HEK293T (cell line): ENCODE measurements at regions not wholly inside any gene's neighbourhood (a gene's known extent, or its start where the extent isn't known, plus 50 kb on each side); places are given as distances from the start of the nearest gene placed in this dataset.

Experiments used
- CTCF ChIA-PET: fragments of 350-600 bp; formaldehyde crosslinking; extraction: SDS; loops from one replicate; lab custom pipeline; 2021; ENCODE audit warnings: antibody characterized with exemption, inconsistent platforms; lab: Yijun Ruan, JAX
- POLR2A ChIA-PET: fragments of 350-600 bp; formaldehyde crosslinking; extraction: SDS; loops from one replicate; lab custom pipeline; 2020; ENCODE audit warnings: antibody characterized with exemption, inconsistent platforms; lab: Yijun Ruan, JAX
- DNase-seq: peaks from one replicate; pipeline ENCODE4 v3.0.0; 2012; ENCODE audit warnings: mixed read lengths; ENCODE audit errors: extremely low spot score
- ARNT ChIP-seq: fragments of 450-650 bp; IDR thresholded peaks from 2 replicates; pipeline ENCODE4 v1.6.1; 2017; ENCODE audit warnings: mild to moderate bottlenecking
- BHLHE40 ChIP-seq: fragments of 450-650 bp; IDR thresholded peaks from 2 replicates; pipeline ENCODE4 v1.6.1; 2016; ENCODE audit warnings: mild to moderate bottlenecking, moderate library complexity, borderline replicate concordance
- CTBP1 ChIP-seq: fragments of 450-650 bp; IDR thresholded peaks from 2 replicates; pipeline ENCODE4 v1.6.1; 2016; ENCODE audit warnings: borderline replicate concordance
- ELF4 ChIP-seq: fragments of 450-650 bp; IDR thresholded peaks from 2 replicates; pipeline ENCODE4 v1.6.1; 2017; ENCODE audit warnings: antibody characterized with exemption
- FOXA1 ChIP-seq: fragments of 450-650 bp; IDR thresholded peaks from 2 replicates; pipeline ENCODE4 v1.6.1; 2016; ENCODE audit warnings: mild to moderate bottlenecking
- FOXK2 ChIP-seq: fragments of 450-650 bp; IDR thresholded peaks from 2 replicates; pipeline ENCODE4 v1.6.1; 2016; ENCODE audit warnings: mild to moderate bottlenecking
- FOXM1 ChIP-seq: fragments of 450-650 bp; IDR thresholded peaks from 2 replicates; pipeline ENCODE4 v1.6.1; 2017; ENCODE audit warnings: mild to moderate bottlenecking, borderline replicate concordance
- HDGF ChIP-seq: fragments of 450-650 bp; IDR thresholded peaks from 2 replicates; pipeline ENCODE4 v1.6.1; 2017; ENCODE audit warnings: antibody characterized with exemption, borderline replicate concordance
- L3MBTL2 ChIP-seq: fragments of 450-650 bp; conservative IDR thresholded peaks from 2 replicates; pipeline ENCODE4 v1.6.1; 2016; ENCODE audit warnings: mild to moderate bottlenecking
- LEF1 ChIP-seq: fragments of 450-650 bp; IDR thresholded peaks from 2 replicates; pipeline ENCODE4 v1.6.1; 2017; ENCODE audit warnings: mild to moderate bottlenecking, borderline replicate concordance
- NFRKB ChIP-seq: fragments of 450-650 bp; IDR thresholded peaks from 2 replicates; pipeline ENCODE4 v1.6.1; 2016; ENCODE audit warnings: mild to moderate bottlenecking, moderate library complexity
- SP1 ChIP-seq: fragments of 450-650 bp; IDR thresholded peaks from 2 replicates; pipeline ENCODE4 v1.6.1; 2017
- SUZ12 ChIP-seq: fragments of 450-650 bp; IDR thresholded peaks from 2 replicates; pipeline ENCODE4 v1.6.1; 2016; ENCODE audit warnings: mild to moderate bottlenecking
- TARDBP ChIP-seq: fragments of 450-650 bp; IDR thresholded peaks from 2 replicates; pipeline ENCODE4 v1.6.1; 2016
- ZNF384 ChIP-seq: fragments of 450-650 bp; IDR thresholded peaks from 2 replicates; pipeline ENCODE4 v1.6.1; 2016
- TF ChIP-seq, protein P1 (sequence below): fragments of 450-650 bp; IDR thresholded peaks from 2 replicates; pipeline ENCODE4 v1.6.1; 2016

GRCh38 chr15:94704421-94704820 lies 473.1 kb downstream of the MCTP2 start:
- POLR2A ChIA-PET, result no interaction called here
- no peak for DNase-seq
- TF ChIP-seq FOXA1 (no peak), CTBP1 (no peak), L3MBTL2 (no peak), LEF1 (no peak), SUZ12 (no peak), FOXM1 (no peak), ZNF384 (no peak), TARDBP (no peak), BHLHE40 (no peak), ARNT (no peak)
- CTCF ChIA-PET, result no interaction called here

- CTCF ChIA-PET, result no interaction called here
- DNase-seq, result no peak
- TF ChIP-seq, protein P1, sequence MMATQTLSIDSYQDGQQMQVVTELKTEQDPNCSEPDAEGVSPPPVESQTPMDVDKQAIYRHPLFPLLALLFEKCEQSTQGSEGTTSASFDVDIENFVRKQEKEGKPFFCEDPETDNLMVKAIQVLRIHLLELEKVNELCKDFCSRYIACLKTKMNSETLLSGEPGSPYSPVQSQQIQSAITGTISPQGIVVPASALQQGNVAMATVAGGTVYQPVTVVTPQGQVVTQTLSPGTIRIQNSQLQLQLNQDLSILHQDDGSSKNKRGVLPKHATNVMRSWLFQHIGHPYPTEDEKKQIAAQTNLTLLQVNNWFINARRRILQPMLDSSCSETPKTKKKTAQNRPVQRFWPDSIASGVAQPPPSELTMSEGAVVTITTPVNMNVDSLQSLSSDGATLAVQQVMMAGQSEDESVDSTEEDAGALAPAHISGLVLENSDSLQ, result no peak
- TF ChIP-seq L3MBTL2, result no peak
- no peak for TF ChIP-seq ELF4
- TF ChIP-seq LEF1, result no peak
- TF ChIP-seq FOXM1, result no peak
- TF ChIP-seq ZNF384, result no peak
- TF ChIP-seq ARNT, result no peak
- TF ChIP-seq SP1, result no peak
- TF ChIP-seq NFRKB, result no peak
- TF ChIP-seq FOXA1, result no peak
- no peak for TF ChIP-seq BHLHE40
- TF ChIP-seq CTBP1, result no peak
- TF ChIP-seq TARDBP, result no peak
- TF ChIP-seq HDGF, result no peak
- TF ChIP-seq FOXK2, result no peak
- no peak for TF ChIP-seq SUZ12
- POLR2A ChIA-PET, result no interaction called here
Measured at GRCh38 chr15:94704946-94705345, 473.6 kb downstream of the MCTP2 start.

- POLR2A ChIA-PET, result no interaction called here
- CTCF ChIA-PET, result no interaction called here
- no peak for DNase-seq
- TF ChIP-seq, protein P1, result no peak
- TF ChIP-seq SUZ12 (no peak), LEF1 (no peak), L3MBTL2 (no peak), FOXA1 (no peak), ELF4 (no peak), FOXK2 (no peak), TARDBP (no peak), NFRKB (no peak), CTBP1 (no peak), ZNF384 (no peak), SP1 (no peak), BHLHE40 (no peak), HDGF (no peak)
Measured at GRCh38 chr15:94709319-94709718, 478.0 kb downstream of the MCTP2 start.

DNA sequence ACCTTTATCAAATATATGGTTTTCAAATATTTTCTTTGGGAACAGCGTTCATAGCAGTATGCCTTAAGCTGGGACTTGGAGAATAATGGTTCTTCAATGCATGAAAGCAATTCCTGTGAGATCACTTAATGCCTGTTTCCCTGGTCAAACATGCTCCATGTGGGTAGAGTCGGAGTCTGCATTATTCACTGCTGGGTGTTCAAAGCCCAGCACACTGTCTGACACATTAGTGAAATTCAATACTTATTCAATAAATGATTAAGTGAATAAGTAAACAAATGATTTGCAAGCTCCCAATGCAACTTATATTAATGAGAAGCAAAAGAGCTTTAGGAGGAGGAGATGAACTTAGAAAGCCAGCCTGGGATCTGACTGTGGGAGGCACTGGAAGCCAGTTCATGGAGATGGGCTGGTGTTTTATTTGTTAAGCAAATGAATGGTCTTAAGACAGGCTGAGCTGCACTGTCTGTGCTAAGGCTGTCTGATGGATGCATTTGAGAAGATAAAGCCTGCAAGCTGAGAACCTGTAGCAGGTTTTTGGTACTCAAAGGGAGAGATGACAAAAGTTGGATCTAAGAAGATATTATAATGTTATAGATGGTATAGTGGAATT lies 490.8 kb downstream of the MCTP2 start:
- TF ChIP-seq NFRKB (no peak), LEF1 (no peak), FOXK2 (no peak), L3MBTL2 (no peak), BHLHE40 (no peak), FOXA1 (no peak), ZNF384 (no peak), SUZ12 (no peak)
- ChIA-PET CTCF (interaction anchor here (0.6 kb wide), 1 partner anchor 1466 kb away, joined by 4 read pairs; no protein-coding TSS in a partner anchor), POLR2A (no interaction called here)
- DNase-seq, result no peak

DNA sequence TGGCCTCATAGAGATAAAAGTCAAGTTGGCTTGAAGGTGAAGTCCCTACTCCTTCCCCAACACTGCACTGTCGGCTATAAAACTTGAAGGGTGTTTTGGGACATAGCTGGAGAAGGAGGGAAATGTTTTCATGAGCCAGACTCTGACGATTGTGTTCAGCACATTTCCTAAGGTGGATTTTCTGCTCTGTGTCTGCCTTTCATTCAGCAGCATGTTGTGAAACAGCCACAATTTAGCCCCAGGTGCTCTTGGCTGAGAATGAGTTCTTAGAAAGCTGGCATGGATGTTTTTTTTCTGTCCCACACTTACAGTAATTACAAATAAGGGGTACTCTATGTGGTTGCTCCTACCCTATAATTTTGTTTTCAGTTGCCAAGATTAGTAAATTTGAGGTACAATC lies 492.4 kb downstream of the MCTP2 start:
- ChIA-PET CTCF (no interaction called here), POLR2A (no interaction called here)
- no peak for DNase-seq
- TF ChIP-seq FOXA1, result no peak
- no peak for TF ChIP-seq SP1
- no peak for TF ChIP-seq NFRKB
- TF ChIP-seq ELF4, result no peak
- no peak for TF ChIP-seq BHLHE40
- TF ChIP-seq FOXK2, result no peak
- no peak for TF ChIP-seq CTBP1
- no peak for TF ChIP-seq HDGF
- TF ChIP-seq FOXM1, result no peak
- no peak for TF ChIP-seq SUZ12
- TF ChIP-seq, protein P1, result no peak
- TF ChIP-seq ARNT, result no peak

- DNase-seq, result no peak
- ChIA-PET POLR2A (no interaction called here), CTCF (no interaction called here)
- TF ChIP-seq FOXM1, result no peak
- no peak for TF ChIP-seq BHLHE40
- TF ChIP-seq SP1, result no peak
- TF ChIP-seq SUZ12, result no peak
- no peak for TF ChIP-seq ZNF384
- TF ChIP-seq NFRKB, result no peak
- no peak for TF ChIP-seq HDGF
- no peak for TF ChIP-seq FOXA1
- no peak for TF ChIP-seq L3MBTL2
- no peak for TF ChIP-seq CTBP1
Measured at GRCh38 chr15:94731286-94731685, 499.9 kb downstream of the MCTP2 start.
